Uterus (tissue), 3 donors: ENCODE measurements at regions not wholly inside any gene's neighbourhood (a gene's known extent, or its start where the extent isn't known, plus 50 kb on each side); places are given as distances from the start of the nearest gene placed in this dataset.

Source experiments
- DNase-seq, 2 donors: peaks; one replicate each; pipeline ENCODE4 v3.0.0-alpha.2; 2019 to 2020
- H3K27ac ChIP-seq, 2 donors: fragments of 200-600 bp; sonication (generic); 1 replicate in 1 of 2; 2 replicates in 1 of 2; pipeline ENCODE4 v1.5.1; 2016 to 2018
- H3K27me3 ChIP-seq, 2 donors: fragments of 200-600 bp; sonication (generic); one replicate each; pipeline ENCODE4 v1.5.1; 2018 to 2019; ENCODE audit warnings: control low read depth in 1 of 2
- H3K36me3 ChIP-seq, 2 donors: fragments of 200-600 bp; sonication (generic); one replicate each; pipeline ENCODE4 v1.5.1; 2019; ENCODE audit warnings: control low read depth in 1 of 2
- H3K4me1 ChIP-seq, 2 donors: fragments of 200-600 bp; sonication (generic); one replicate each; pipeline ENCODE4 v1.5.1; 2018 to 2019; ENCODE audit warnings: control low read depth in 1 of 2
- H3K4me3 ChIP-seq, 2 donors: fragments of 200-600 bp; sonication (generic); 1 replicate in 1 of 2; 2 replicates in 1 of 2; pipeline ENCODE4 v1.5.1; 2018 to 2019; ENCODE audit warnings: mild to moderate bottlenecking in 1 of 2
- H3K9me3 ChIP-seq, 2 donors: fragments of 200-600 bp; sonication (generic); one replicate each; pipeline ENCODE4 v1.5.1; 2019; ENCODE audit warnings: control low read depth in 1 of 2
- POLR2A ChIP-seq, 2 donors: fragments of 450-650 bp; IDR thresholded peaks; one replicate each; pipeline ENCODE4 v1.6.1; 2016; ENCODE audit warnings: antibody characterized with exemption in 2 of 2, mild to moderate bottlenecking in 1 of 2, moderate library complexity in 1 of 2
- intact Hi-C: fragments of 100-400 bp; cut with DNase I; formaldehyde crosslinking; loops from one replicate; pipeline ENCODE4 v1.15.1; 2023; ENCODE audit warnings: low total_unique reads
- TF ChIP-seq, protein P1 (sequence below), 4 experiments: fragments of 200-600 bp in 2 of 4; fragments of 450-650 bp in 2 of 4; sonication (generic) in 2 of 4; IDR thresholded peaks; one replicate each; pipeline ENCODE4 v1.5.1; 2016 to 2019; ENCODE audit warnings: antibody characterized with exemption in 4 of 4, mild to moderate bottlenecking in 2 of 4, moderate library complexity in 1 of 4
- donor health status: DM: yes; HTN: yes; CAD: no.

DNA sequence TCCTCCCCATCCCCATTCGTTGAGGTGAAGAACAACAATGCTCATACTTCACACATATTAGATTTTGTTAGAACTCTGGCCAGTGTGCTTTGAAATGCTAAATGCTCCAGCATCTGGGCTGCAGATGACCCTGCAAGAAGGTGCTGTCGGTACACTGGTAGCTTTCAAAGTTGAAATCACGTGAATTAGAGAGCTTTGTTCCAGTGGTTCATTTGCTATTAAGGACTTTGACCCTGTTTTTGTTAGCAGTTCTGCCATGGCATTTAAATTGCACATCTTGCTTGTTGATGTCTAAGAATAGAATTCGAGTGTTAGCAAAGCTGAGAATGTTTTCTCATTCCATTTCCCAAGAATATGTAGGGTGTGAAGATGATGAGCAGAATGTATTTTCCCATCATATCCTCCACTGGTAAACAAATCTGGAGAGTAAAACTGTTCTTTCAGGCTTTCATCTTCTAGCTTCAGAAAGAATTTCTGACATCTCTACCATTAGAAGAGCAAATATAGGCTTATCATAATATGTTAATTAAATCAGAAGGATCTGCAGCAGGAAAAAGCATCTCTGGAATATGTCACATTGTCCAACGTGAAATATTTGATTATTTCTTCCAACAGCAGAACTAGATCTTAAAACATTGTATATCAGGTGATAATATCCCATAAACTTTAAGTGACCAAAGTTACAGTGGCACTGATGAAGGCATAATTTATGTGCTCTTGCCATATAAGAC is 98.8 kb upstream of the PDE3A start:
- H3K4me1 ChIP-seq = no peaks in the 10 kb centered on the region
- H3K27ac ChIP-seq = peak overlapping the region in 1 of 2 donors; percentile 17

DNA sequence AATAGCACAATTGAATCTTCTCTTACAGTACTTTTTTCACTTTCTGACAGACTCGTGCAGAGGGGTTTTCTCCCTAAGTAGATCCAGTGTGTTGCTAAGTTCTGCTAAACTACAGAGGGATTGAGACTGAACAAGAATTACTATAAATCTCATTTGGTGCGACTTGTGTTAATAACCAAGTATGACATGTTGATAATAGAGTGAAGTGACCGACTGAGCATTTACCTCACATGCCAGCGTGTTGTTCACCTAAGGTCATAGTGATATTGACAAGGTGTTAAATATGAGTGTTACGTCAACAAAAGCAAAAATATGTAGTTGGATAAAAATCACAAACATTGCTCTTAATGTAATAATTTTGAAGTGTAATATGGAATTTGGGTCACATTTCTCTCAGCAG is 97.8 kb upstream of the PDE3A start:
- H3K4me1 ChIP-seq = no peaks in the 10 kb centered on the region
- no peak for DNase-seq
- no peaks in the 10 kb centered on the region for H3K9me3 ChIP-seq
- TF ChIP-seq POLR2A (IDR thresholded peaks at IDR 0.05) = no peak
- TF ChIP-seq, protein P1, sequence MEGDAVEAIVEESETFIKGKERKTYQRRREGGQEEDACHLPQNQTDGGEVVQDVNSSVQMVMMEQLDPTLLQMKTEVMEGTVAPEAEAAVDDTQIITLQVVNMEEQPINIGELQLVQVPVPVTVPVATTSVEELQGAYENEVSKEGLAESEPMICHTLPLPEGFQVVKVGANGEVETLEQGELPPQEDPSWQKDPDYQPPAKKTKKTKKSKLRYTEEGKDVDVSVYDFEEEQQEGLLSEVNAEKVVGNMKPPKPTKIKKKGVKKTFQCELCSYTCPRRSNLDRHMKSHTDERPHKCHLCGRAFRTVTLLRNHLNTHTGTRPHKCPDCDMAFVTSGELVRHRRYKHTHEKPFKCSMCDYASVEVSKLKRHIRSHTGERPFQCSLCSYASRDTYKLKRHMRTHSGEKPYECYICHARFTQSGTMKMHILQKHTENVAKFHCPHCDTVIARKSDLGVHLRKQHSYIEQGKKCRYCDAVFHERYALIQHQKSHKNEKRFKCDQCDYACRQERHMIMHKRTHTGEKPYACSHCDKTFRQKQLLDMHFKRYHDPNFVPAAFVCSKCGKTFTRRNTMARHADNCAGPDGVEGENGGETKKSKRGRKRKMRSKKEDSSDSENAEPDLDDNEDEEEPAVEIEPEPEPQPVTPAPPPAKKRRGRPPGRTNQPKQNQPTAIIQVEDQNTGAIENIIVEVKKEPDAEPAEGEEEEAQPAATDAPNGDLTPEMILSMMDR (IDR thresholded peaks at IDR 0.05) = no peak
- no peaks in the 10 kb centered on the region for H3K27me3 ChIP-seq
- no peak overlapping the region for H3K4me3 ChIP-seq
- intact Hi-C loops = no loop called here
- H3K36me3 ChIP-seq = no peaks in the 10 kb centered on the region
- H3K27ac ChIP-seq = no peak overlapping the region

More for the DNA sequence above, 98.8 kb upstream of the PDE3A start:
- no peak for DNase-seq
- no peaks in the 10 kb centered on the region for H3K9me3 ChIP-seq
- no peak for TF ChIP-seq POLR2A (IDR thresholded peaks at IDR 0.05)
- TF ChIP-seq, protein P1 (IDR thresholded peaks at IDR 0.05) = no peak
- H3K27me3 ChIP-seq = no peaks in the 10 kb centered on the region
- H3K4me3 ChIP-seq = no peak overlapping the region
- intact Hi-C loops = no loop called here
- no peaks in the 10 kb centered on the region for H3K36me3 ChIP-seq

DNA sequence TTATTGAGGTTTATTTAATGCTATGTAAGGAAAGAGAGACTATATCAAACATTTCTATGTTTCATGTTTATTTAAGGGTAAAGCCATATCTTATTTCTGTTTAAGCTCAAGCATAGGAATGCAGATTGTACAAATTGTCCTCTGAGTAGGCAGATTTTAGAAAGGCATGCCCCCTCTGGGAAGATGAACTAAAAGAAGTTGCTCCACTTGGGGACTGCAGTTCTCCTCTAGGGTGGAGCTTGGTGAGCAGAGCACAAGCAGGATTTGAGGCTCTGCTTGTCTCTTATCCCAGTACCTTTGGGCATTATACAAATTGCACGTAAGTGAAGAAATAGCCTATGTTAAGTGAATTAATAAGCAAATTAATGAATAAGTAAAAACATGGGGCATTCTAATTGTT is 96.2 kb upstream of the PDE3A start:
- no peaks in the 10 kb centered on the region for H3K36me3 ChIP-seq
- H3K27ac ChIP-seq = no peak overlapping the region
- H3K4me1 ChIP-seq = no peaks in the 10 kb centered on the region
- intact Hi-C loops = no loop called here
- no peak for DNase-seq
- H3K4me3 ChIP-seq = no peak overlapping the region
- H3K27me3 ChIP-seq = no peaks in the 10 kb centered on the region
- H3K9me3 ChIP-seq = no peaks in the 10 kb centered on the region
- TF ChIP-seq, protein P1 (IDR thresholded peaks at IDR 0.05) = no peak
- no peak for TF ChIP-seq POLR2A (IDR thresholded peaks at IDR 0.05)

DNA sequence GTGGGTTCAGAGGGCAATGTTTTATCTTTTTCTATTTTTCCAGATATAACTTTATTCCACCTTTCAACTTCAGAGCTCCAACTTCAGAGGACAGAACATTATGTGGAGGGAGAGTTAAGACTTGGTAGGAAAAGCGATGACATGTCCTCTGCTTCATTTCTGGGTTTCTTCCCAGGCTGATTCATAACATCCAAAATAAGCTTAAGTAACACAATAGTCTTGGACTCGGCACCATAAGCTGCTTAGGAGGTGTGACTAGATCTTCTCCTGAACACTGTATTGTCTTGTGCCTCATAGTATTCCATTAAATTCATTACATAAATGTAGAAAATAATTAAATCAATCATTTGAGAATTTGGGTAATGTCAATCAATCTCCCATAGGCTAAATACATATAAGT is 95.5 kb upstream of the PDE3A start:
- TF ChIP-seq POLR2A (IDR thresholded peaks at IDR 0.05) = no peak
- TF ChIP-seq, protein P1 (IDR thresholded peaks at IDR 0.05) = no peak
- Histone ChIP-seq H3K27ac (no peak overlapping the region), H3K4me1 (no peaks in the 10 kb centered on the region), H3K4me3 (no peak overlapping the region), H3K36me3 (no peaks in the 10 kb centered on the region), H3K27me3 (no peaks in the 10 kb centered on the region), H3K9me3 (no peaks in the 10 kb centered on the region)
- DNase-seq = no peak
- intact Hi-C loops = no loop called here

DNA sequence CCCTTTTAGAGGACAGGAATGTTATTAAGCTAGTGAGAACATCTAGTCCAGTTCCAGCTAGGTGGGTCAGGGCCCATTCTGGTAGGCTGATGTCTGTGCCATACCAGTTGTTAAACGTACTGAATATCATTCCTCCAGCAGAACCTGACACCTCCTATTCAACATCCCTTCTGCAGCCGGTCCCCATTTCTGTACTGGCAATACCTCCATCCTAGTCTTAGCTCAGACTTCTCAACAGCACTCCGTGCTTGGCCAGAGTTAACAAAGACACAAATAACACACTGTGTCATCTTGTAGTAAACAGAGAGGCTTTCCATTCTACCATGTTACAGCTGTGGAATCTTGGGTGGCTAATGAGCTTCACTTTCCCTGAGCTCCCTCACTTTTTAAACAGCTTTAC is 94.3 kb upstream of the PDE3A start:
- Histone ChIP-seq H3K4me3 (no peak overlapping the region), H3K9me3 (no peaks in the 10 kb centered on the region), H3K36me3 (no peaks in the 10 kb centered on the region), H3K27me3 (no peaks in the 10 kb centered on the region), H3K4me1 (no peaks in the 10 kb centered on the region), H3K27ac (no peak overlapping the region)
- intact Hi-C loops = no loop called here
- DNase-seq = no peak
- no peak for TF ChIP-seq POLR2A (IDR thresholded peaks at IDR 0.05)
- TF ChIP-seq, protein P1 (IDR thresholded peaks at IDR 0.05) = no peak
